ENCODE measurements at regions not wholly inside any gene's neighbourhood (a gene's known extent, or its start where the extent isn't known, plus 50 kb on each side); places are given as distances from the start of the nearest gene placed in this dataset.

- TF ChIP-seq EZH2 (IDR thresholded peaks at IDR 0.05; ENCODE audit: low read depth) (no peak), CTCF (conservative IDR thresholded peaks at IDR 0.05) (no peak)
Observed at GRCh38 chr2:2703762-2704427, 372.8 kb upstream of the MYT1L start.

All from PC-9 (cell line).